Kidney (tissue), 13 donors: ENCODE measurements at regions not wholly inside any gene's neighbourhood (a gene's known extent, or its start where the extent isn't known, plus 50 kb on each side); places are given as distances from the start of the nearest gene placed in this dataset.
A peak's percentile ranks its signal among the peaks of the same experiment; 100 is the strongest.

Source experiments
- DNase-seq, 5 donors: peaks; one replicate each; pipeline ENCODE4 v3.0.0-alpha.2; 2013 to 2020
- FAIRE-seq: peaks from 2 replicates; lab custom pipeline; 2012; peaks lifted over from hg19 to GRCh38; lab: Jason Lieb, UNC
- H3K27ac ChIP-seq, 2 donors: one replicate each; pipeline ENCODE4 v1.7.0; 2013; ENCODE audit warnings: low read depth in 2 of 2, low read length in 2 of 2, inconsistent platforms in 1 of 2
- H3K27me3 ChIP-seq: one replicate; pipeline ENCODE4 v1.7.1; 2013; ENCODE audit warnings: low read length, inconsistent platforms; ENCODE audit not compliant: control insufficient read depth, insufficient read depth
- H3K36me3 ChIP-seq, 3 donors: one replicate each; pipeline versions ENCODE4 v1.7.0 to v1.7.1; 2013; ENCODE audit warnings: low read length in 3 of 3, control low read depth in 1 of 3, inconsistent platforms in 1 of 3; ENCODE audit not compliant: insufficient read depth in 3 of 3, control insufficient read depth in 2 of 3
- H3K4me1 ChIP-seq, 3 donors: one replicate each; pipeline versions ENCODE4 v1.7.0 to v1.7.1; 2013; ENCODE audit warnings: low read length in 3 of 3, inconsistent platforms in 1 of 3, low read depth in 1 of 3; ENCODE audit not compliant: control insufficient read depth in 2 of 3, insufficient read depth in 2 of 3
- H3K4me3 ChIP-seq, 3 donors: one replicate each; pipeline versions ENCODE4 v1.7.0 to v1.8.1; 2013; ENCODE audit warnings: low read length in 3 of 3, control low read depth in 1 of 3, inconsistent platforms in 1 of 3
- H3K9ac ChIP-seq, 3 donors: one replicate each; pipeline versions ENCODE4 v1.7.0 to v1.7.1; 2013; ENCODE audit warnings: low read length in 3 of 3, control low read depth in 1 of 3, inconsistent platforms in 1 of 3
- H3K9me3 ChIP-seq, 3 donors: one replicate each; pipeline versions ENCODE4 v1.7.0 to v1.7.1; 2013; ENCODE audit warnings: low read length in 3 of 3, control low read depth in 1 of 3, inconsistent platforms in 1 of 3; ENCODE audit not compliant: control insufficient read depth in 2 of 3, insufficient read depth in 1 of 3
- intact Hi-C: fragments of 100-400 bp; cut with DNase I; formaldehyde crosslinking; loops from one replicate; pipeline ENCODE4 v1.11.1; 2022
- TF ChIP-seq, protein P1 (sequence below): IDR thresholded peaks from 3 replicates; pipeline ENCODE4 v1.5.1; 2012; ENCODE audit warnings: mild to moderate bottlenecking, moderate library complexity, borderline replicate concordance; ENCODE audit not compliant: insufficient read depth; ENCODE audit errors: extremely low read depth
- donor health status: control.
- donor health status: control.
- donor health status: control.
- donor health status: control.
- donor health status: control.
- donor health status: DM: yes; HTN: yes; CAD: no.
- donor health status: Normal renal cell carcinoma (clear cell type).

DNA sequence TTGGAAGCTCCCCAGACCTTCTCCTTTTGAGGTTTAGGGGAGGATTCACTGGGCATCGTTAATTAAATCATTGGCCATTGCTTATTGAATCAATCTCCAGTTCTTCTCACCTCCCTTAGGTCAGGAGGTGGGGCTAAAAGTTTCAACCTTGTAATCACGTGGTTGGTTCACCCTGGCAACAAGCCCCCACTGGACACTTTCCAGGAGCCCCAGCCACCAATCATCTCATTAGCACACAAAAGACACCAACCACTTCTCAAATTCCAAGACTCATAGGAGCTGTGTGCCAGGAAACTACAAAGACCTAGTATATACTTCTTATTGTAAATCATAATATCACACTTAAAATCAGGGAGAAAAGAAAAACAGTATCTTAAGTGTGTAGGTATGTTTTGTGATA, 94.6 kb upstream of the PLEKHA5 start:
- no peak for FAIRE-seq

DNA sequence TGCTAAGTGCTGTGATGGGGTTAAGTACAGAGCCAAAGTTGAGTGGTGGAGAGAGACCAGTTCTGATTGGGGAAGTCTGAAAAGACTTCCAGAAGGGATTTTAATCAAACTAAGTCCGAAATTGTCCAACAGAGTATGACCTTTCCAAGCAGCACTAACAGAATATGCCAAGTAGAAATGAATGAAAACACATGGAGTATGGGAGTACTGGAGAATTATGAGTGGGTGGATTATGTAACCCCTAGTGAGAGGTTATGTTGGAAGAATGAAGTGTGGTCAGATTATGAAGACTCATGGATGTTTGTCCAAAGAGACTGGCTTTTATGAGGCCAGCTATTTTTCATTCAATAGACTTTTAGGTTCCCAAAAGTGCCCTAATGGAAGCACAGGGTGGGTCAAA, 94.0 kb upstream of the PLEKHA5 start:
- H3K4me1 ChIP-seq, result no peaks in the 10 kb centered on the region
- TF ChIP-seq, protein P1, sequence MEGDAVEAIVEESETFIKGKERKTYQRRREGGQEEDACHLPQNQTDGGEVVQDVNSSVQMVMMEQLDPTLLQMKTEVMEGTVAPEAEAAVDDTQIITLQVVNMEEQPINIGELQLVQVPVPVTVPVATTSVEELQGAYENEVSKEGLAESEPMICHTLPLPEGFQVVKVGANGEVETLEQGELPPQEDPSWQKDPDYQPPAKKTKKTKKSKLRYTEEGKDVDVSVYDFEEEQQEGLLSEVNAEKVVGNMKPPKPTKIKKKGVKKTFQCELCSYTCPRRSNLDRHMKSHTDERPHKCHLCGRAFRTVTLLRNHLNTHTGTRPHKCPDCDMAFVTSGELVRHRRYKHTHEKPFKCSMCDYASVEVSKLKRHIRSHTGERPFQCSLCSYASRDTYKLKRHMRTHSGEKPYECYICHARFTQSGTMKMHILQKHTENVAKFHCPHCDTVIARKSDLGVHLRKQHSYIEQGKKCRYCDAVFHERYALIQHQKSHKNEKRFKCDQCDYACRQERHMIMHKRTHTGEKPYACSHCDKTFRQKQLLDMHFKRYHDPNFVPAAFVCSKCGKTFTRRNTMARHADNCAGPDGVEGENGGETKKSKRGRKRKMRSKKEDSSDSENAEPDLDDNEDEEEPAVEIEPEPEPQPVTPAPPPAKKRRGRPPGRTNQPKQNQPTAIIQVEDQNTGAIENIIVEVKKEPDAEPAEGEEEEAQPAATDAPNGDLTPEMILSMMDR, result no peak
- H3K27me3 ChIP-seq, result no peaks in the 10 kb centered on the region
- H3K4me3 ChIP-seq, result no peak overlapping the region
- no peak for FAIRE-seq
- DNase-seq, result peak in 1 of 5 donors; percentile 28
- H3K9me3 ChIP-seq, result no peaks in the 10 kb centered on the region
- intact Hi-C loops, result no loop called here
- H3K27ac ChIP-seq, result no peak overlapping the region
- no peaks in the 10 kb centered on the region for H3K36me3 ChIP-seq
- H3K9ac ChIP-seq, result no peak overlapping the region

More for the DNA sequence above, 94.6 kb upstream of the PLEKHA5 start:
- DNase-seq, result no peak
- Histone ChIP-seq H3K36me3 (no peaks in the 10 kb centered on the region), H3K9me3 (no peaks in the 10 kb centered on the region), H3K27me3 (no peaks in the 10 kb centered on the region), H3K27ac (no peak overlapping the region), H3K4me3 (no peak overlapping the region), H3K9ac (no peak overlapping the region), H3K4me1 (no peaks in the 10 kb centered on the region)
- TF ChIP-seq, protein P1, result no peak
- intact Hi-C loops, result no loop called here

DNA sequence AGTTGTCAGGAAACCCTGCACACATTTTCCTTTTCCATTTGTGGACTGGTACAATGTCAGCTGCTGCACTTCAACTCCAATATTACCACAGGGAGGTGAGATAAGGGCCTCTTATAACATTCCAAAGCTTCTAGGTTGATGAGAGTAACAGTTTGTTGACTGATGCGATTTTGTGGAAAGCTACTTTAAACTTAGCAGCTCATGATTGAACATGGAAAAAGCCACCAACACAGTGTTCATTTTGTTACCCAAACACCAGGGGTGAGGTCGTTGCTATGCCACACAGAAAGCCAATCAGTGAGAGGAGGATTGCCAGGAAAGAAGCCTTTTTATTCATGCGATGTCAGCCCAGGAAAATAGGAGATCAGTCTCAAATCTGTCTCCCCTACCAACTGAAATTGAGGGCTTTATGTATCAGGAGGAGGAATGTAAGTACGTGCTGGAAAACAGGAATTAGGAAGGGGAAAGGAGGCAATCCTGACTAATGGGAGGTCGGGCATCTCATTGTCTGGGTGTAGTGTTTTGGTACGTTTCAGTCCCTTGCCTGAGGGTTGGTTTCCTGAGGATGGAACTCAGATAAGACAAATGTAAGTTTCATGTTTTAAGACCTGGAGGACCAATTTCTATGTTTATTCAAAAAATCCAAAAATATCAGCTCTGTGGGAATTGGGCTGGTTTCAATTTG, 92.7 kb upstream of the PLEKHA5 start:
- H3K9ac ChIP-seq, result no peak overlapping the region
- H3K4me1 ChIP-seq, result no peaks in the 10 kb centered on the region
- intact Hi-C loops, result no loop called here
- no peaks in the 10 kb centered on the region for H3K27me3 ChIP-seq
- DNase-seq (no peak), FAIRE-seq (no peak)
- no peaks in the 10 kb centered on the region for H3K36me3 ChIP-seq
- no peak overlapping the region for H3K27ac ChIP-seq
- TF ChIP-seq, protein P1, result no peak
- H3K9me3 ChIP-seq, result no peaks in the 10 kb centered on the region
- no peak overlapping the region for H3K4me3 ChIP-seq

DNA sequence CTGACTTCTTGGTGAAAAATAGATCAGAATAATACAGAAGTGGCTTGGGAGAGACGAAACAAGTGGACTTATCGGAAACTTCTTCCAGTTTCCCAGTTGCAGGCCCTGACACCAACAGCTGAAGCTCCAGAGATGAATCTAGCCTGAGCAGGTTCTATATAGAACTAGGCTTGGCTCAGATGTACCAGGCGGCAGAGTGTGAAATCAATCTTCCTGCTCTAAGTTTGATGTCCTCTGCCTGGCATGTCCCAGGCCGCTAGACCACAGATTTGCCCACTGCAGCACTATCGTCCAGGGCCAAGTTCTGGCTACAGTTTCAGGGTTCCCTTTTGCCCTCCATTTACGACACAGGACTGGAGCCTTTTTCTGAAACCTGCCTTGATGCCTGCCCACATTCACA, 91.3 kb upstream of the PLEKHA5 start:
- no peaks in the 10 kb centered on the region for H3K9me3 ChIP-seq
- no peak overlapping the region for H3K9ac ChIP-seq
- no peaks in the 10 kb centered on the region for H3K4me1 ChIP-seq
- no peak for FAIRE-seq
- TF ChIP-seq, protein P1, result no peak
- intact Hi-C loops, result no loop called here
- no peaks in the 10 kb centered on the region for H3K27me3 ChIP-seq
- H3K36me3 ChIP-seq, result no peaks in the 10 kb centered on the region
- no peak for DNase-seq
- H3K27ac ChIP-seq, result no peak overlapping the region
- H3K4me3 ChIP-seq, result no peak overlapping the region
